ENCODE measurements at regions not wholly inside any gene's neighbourhood (a gene's known extent, or its start where the extent isn't known, plus 50 kb on each side); places are given as distances from the start of the nearest gene placed in this dataset.

DNA sequence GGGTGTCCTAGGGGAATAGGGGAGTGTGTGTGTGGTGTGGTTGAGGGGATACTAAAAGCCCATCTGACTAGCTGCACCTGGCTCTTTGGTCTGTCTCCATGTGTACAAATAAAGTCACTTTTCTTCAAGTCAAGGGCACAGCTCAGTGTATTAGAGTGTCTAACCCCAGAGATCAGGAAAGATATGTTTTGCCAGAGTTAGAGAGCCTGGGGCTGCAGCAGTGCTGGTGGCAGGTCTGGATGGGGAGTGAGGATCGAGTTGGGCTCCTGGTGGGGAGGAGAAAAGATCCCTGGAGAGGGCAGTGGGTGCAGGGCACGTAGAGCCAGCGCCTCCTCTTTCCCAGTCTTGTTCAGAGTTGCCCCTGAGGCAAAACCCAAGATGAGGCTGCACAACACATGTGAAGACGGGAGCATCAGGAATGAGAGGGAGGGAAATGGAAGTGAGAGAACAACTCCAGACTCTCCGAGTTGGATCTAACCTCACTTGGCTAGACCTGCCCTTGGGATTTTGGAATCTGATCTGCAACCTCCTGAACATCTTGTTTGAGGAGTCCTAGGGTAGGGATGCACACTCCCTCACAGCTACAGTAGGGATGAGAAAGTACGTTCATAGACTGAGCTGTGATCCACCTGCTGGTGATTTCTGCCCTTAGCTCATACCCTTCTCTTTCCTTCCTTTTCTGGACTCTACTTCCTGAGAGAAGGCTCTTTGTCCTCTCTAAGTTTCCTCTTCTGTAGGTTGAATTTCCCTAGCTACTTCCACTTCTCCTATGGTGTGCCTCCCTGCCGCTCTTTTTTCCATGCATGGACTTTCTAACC, 309.9 kb downstream of the ZSWIM6 start:
- DNase-seq, result no peak
- Histone ChIP-seq H3K27me3 (replicated peaks; ENCODE audit: insufficient read depth, low read length) (no peaks in the 10 kb centered on the region), H3F3A (ENCODE audit: insufficient read depth, low read length) (no peaks in the 10 kb centered on the region), H3K4me3 (ENCODE audit: low read length) (no peak overlapping the region), H3K4me1 (ENCODE audit: low read length) (no peaks in the 10 kb centered on the region), H4K20me1 (ENCODE audit: insufficient read depth, low read length) (no peaks in the 10 kb centered on the region), H3K79me2 (ENCODE audit: low read length) (no peaks in the 10 kb centered on the region), H3K4me2 (ENCODE audit: low read depth, low read length) (no peak overlapping the region), H2AFZ (ENCODE audit: low read length) (no peak overlapping the region), H3K9me2 (replicated peaks; ENCODE audit: insufficient read depth, low read length) (no peaks in the 10 kb centered on the region), H3K9ac (ENCODE audit: low read length) (no peak overlapping the region), H3K36me3 (replicated peaks; ENCODE audit: insufficient read depth, low read length) (no peaks in the 10 kb centered on the region), H3K27ac (ENCODE audit: low read length) (no peak overlapping the region), H3K9me3 (replicated peaks; ENCODE audit: insufficient read depth, low read length) (no peaks in the 10 kb centered on the region)
- no peak for TF ChIP-seq EZH2phosphoT487 (IDR thresholded peaks at IDR 0.05; ENCODE audit: low read length)
- TF ChIP-seq EZH2 (optimal IDR thresholded peaks at IDR 0.05; ENCODE audit: low read depth, low read length), result no peak
- TF ChIP-seq CTCF (IDR thresholded peaks at IDR 0.05; ENCODE audit: low read length), result no peak

DNA sequence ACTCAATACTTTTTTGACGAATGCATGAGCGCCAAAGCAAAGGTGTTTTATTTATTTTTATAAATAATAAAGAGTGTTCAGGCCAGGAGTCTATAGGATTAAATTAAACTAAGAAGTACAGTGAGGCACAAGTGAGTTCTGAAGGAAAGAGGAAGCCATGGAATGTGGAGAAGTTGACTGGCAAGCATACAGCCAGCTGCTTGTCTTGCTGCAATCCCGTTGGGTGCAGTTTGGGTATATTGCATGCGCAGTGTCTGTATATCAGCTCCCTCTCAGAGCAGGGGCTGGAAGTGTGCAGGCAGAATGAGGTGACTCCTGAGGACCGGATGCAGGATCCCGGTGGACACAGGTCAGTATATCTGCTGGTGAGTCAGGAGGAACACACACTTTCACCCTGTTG, 315.6 kb downstream of the ZSWIM6 start:
- Histone ChIP-seq H2AFZ (ENCODE audit: low read length) (no peak overlapping the region), H3K27ac (ENCODE audit: low read length) (no peak overlapping the region), H3K79me2 (ENCODE audit: low read length) (no peaks in the 10 kb centered on the region), H3K9me3 (replicated peaks; ENCODE audit: insufficient read depth, low read length) (no peaks in the 10 kb centered on the region), H3K9me2 (replicated peaks; ENCODE audit: insufficient read depth, low read length) (no peaks in the 10 kb centered on the region), H3K4me3 (ENCODE audit: low read length) (no peak overlapping the region), H3K36me3 (replicated peaks; ENCODE audit: insufficient read depth, low read length) (no peaks in the 10 kb centered on the region), H4K20me1 (ENCODE audit: insufficient read depth, low read length) (no peaks in the 10 kb centered on the region), H3K4me1 (ENCODE audit: low read length) (no peaks in the 10 kb centered on the region), H3K27me3 (replicated peaks; ENCODE audit: insufficient read depth, low read length) (no peaks in the 10 kb centered on the region), H3K9ac (ENCODE audit: low read length) (no peak overlapping the region), H3K4me2 (ENCODE audit: low read depth, low read length) (no peak overlapping the region), H3F3A (ENCODE audit: insufficient read depth, low read length) (no peaks in the 10 kb centered on the region)
- TF ChIP-seq EZH2phosphoT487 (IDR thresholded peaks at IDR 0.05; ENCODE audit: low read length) (no peak), EZH2 (optimal IDR thresholded peaks at IDR 0.05; ENCODE audit: low read depth, low read length) (no peak), CTCF (IDR thresholded peaks at IDR 0.05; ENCODE audit: low read length) (no peak)
- DNase-seq, result no peak

DNA sequence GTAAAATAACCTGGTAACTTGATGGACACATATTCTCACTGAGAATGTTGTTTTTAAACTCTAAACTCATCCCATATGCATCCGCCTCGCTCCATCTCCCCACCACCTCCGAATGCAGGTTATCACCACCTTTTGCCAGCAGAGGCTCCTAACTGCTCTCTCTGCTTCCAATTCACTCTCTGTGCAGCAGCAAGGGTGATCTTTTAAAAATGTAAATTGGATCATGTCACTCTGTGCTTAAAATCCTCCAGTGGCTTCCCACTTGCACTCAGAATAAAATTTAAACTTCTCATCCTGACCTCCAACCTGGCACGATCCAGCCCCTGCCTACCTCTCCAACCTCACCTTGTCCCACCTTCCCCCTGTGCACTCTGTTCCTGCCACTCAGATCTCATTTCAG, 317.2 kb downstream of the ZSWIM6 start:
- H3K4me2 ChIP-seq (ENCODE audit: low read depth, low read length), result no peak overlapping the region
- no peak overlapping the region for H2AFZ ChIP-seq (ENCODE audit: low read length)
- H3K79me2 ChIP-seq (ENCODE audit: low read length), result no peaks in the 10 kb centered on the region
- no peak for TF ChIP-seq EZH2 (optimal IDR thresholded peaks at IDR 0.05; ENCODE audit: low read depth, low read length)
- no peak for TF ChIP-seq EZH2phosphoT487 (IDR thresholded peaks at IDR 0.05; ENCODE audit: low read length)
- no peak overlapping the region for H3K27ac ChIP-seq (ENCODE audit: low read length)
- H3K27me3 ChIP-seq (replicated peaks; ENCODE audit: insufficient read depth, low read length), result no peaks in the 10 kb centered on the region
- H3K4me3 ChIP-seq (ENCODE audit: low read length), result no peak overlapping the region
- no peaks in the 10 kb centered on the region for H3K9me3 ChIP-seq (replicated peaks; ENCODE audit: insufficient read depth, low read length)
- no peaks in the 10 kb centered on the region for H3K36me3 ChIP-seq (replicated peaks; ENCODE audit: insufficient read depth, low read length)
- H3K9me2 ChIP-seq (replicated peaks; ENCODE audit: insufficient read depth, low read length), result no peaks in the 10 kb centered on the region
- no peaks in the 10 kb centered on the region for H3K4me1 ChIP-seq (ENCODE audit: low read length)
- H4K20me1 ChIP-seq (ENCODE audit: insufficient read depth, low read length), result no peaks in the 10 kb centered on the region
- DNase-seq, result no peak
- H3K9ac ChIP-seq (ENCODE audit: low read length), result no peak overlapping the region
- H3F3A ChIP-seq (ENCODE audit: insufficient read depth, low read length), result no peaks in the 10 kb centered on the region

GRCh38 chr5:61649971-61650370, 317.9 kb downstream of the ZSWIM6 start:
- Histone ChIP-seq H3K27ac (ENCODE audit: low read length) (no peak overlapping the region), H3K4me2 (ENCODE audit: low read depth, low read length) (no peak overlapping the region), H3K4me1 (ENCODE audit: low read length) (no peaks in the 10 kb centered on the region), H3K9me2 (replicated peaks; ENCODE audit: insufficient read depth, low read length) (no peaks in the 10 kb centered on the region), H3K27me3 (replicated peaks; ENCODE audit: insufficient read depth, low read length) (no peaks in the 10 kb centered on the region), H3F3A (ENCODE audit: insufficient read depth, low read length) (no peaks in the 10 kb centered on the region), H2AFZ (ENCODE audit: low read length) (no peak overlapping the region), H3K36me3 (replicated peaks; ENCODE audit: insufficient read depth, low read length) (no peaks in the 10 kb centered on the region), H3K9ac (ENCODE audit: low read length) (no peak overlapping the region), H4K20me1 (ENCODE audit: insufficient read depth, low read length) (no peaks in the 10 kb centered on the region), H3K79me2 (ENCODE audit: low read length) (no peaks in the 10 kb centered on the region), H3K4me3 (ENCODE audit: low read length) (no peak overlapping the region), H3K9me3 (replicated peaks; ENCODE audit: insufficient read depth, low read length) (no peaks in the 10 kb centered on the region)
- no peak for TF ChIP-seq CTCF (IDR thresholded peaks at IDR 0.05; ENCODE audit: low read length)
- DNase-seq, result no peak
